C4-2B (cell line): ENCODE measurements at regions not wholly inside any gene's neighbourhood (a gene's known extent, or its start where the extent isn't known, plus 50 kb on each side); places are given as distances from the start of the nearest gene placed in this dataset.

Experiments
- CTCF ChIP-seq: fragments of 450-650 bp; conservative IDR thresholded peaks from 2 replicates; pipeline ENCODE4 v1.5.1; 2017; ENCODE audit warnings: mild to moderate bottlenecking
- ZFX ChIP-seq: fragments of 450-650 bp; IDR thresholded peaks from 2 replicates; pipeline ENCODE4 v1.6.1; 2017

DNA sequence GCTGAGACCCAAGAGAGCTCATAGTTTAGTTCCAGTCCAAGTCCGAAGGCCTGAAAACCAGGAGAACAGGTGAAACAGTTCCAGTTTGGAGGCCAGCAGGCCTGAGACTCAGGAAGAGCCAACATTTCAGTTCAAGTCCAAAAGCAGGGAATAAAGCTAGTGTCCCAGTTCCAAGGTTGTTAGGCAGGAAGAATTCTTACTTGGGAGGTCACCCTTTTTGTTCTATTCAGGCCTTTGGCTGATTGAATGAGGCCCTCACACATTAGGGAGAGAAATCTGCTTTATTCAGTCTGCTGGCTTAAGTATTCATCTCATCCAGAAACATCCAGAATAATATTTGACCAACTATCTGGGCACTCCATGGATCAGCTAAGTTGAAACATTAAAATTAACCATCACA, 294.6 kb downstream of the PCNX1 start:
- no peak for TF ChIP-seq CTCF
- no peak for TF ChIP-seq ZFX
